A549 (cell line): ENCODE measurements at regions not wholly inside any gene's neighbourhood (a gene's known extent, or its start where the extent isn't known, plus 50 kb on each side); places are given as distances from the start of the nearest gene placed in this dataset.

Source experiments
- ATAC-seq, 2 experiments: fragments of 200-7000 bp in 1 of 2; fragments of >200 bp in 1 of 2; cut with Nextera tagmentation in 1 of 2; cut with Tn5 transposase in 1 of 2; 3 replicates each; pipeline versions ENCODE4 v1.8.0 to v1.9.1; 2018 to 2020; ENCODE audit warnings: mild to moderate bottlenecking in 1 of 2, moderate library complexity in 1 of 2
- CTCF ChIA-PET: fragments of 300-600 bp; sonication (Branson Sonifier 250); formaldehyde crosslinking; extraction: SDS; loops from one replicate; lab custom pipeline; 2021; ENCODE audit warnings: antibody characterized with exemption, inconsistent platforms; lab: Yijun Ruan, JAX
- POLR2A ChIA-PET: fragments of 350-600 bp; formaldehyde crosslinking; extraction: SDS; loops from one replicate; lab custom pipeline; 2021; ENCODE audit warnings: antibody characterized with exemption, inconsistent platforms; lab: Yijun Ruan, JAX
- DNase-seq, 2 experiments: peaks; one replicate each; pipeline versions ENCODE4 v3.0.0 to v3.0.0-alpha.2; 2011 to 2016; ENCODE audit warnings: low read depth in 1 of 2, low spot score in 1 of 2
- FAIRE-seq: peaks from 2 replicates; lab custom pipeline; 2011; peaks lifted over from hg19 to GRCh38; lab: Jason Lieb, UNC
- H3K27ac ChIP-seq, 2 experiments: fragments of >200 bp; sonication (Bioruptor Twin); formaldehyde crosslinking; 3 replicates each; pipeline ENCODE4 v1.5.1; 2016 to 2017
- H3K4me1 ChIP-seq: fragments of >200 bp; sonication (Bioruptor Twin); formaldehyde crosslinking; 3 replicates; pipeline ENCODE4 v1.6.1; 2016
- H3K4me2 ChIP-seq: fragments of >200 bp; sonication (Bioruptor Twin); formaldehyde crosslinking; 3 replicates; pipeline ENCODE4 v1.6.1; 2016
- H3K4me3 ChIP-seq: fragments of >200 bp; sonication (Bioruptor Twin); formaldehyde crosslinking; 3 replicates; pipeline ENCODE4 v1.5.1; 2016
- H3K9me3 ChIP-seq: fragments of >200 bp; sonication (Bioruptor Twin); formaldehyde crosslinking; 3 replicates; pipeline ENCODE4 v1.6.1; 2016
- CHD2 ChIP-seq: fragments of 150-350 bp; IDR thresholded peaks from 2 replicates; pipeline ENCODE4 v1.6.1; 2014; ENCODE audit warnings: low read length; ENCODE audit not compliant: partially characterized antibody
- CHD4 ChIP-seq: fragments of 200-600 bp; sonication (generic); IDR thresholded peaks from 2 replicates; pipeline ENCODE4 v1.6.1; 2016; ENCODE audit warnings: antibody characterized with exemption, mild to moderate bottlenecking, borderline replicate concordance
- PBX3 ChIP-seq: IDR thresholded peaks from 2 replicates; pipeline ENCODE4 v1.6.1; 2012
- POLR2AphosphoS2 ChIP-seq: conservative IDR thresholded peaks from 2 replicates; pipeline ENCODE4 v1.6.1; 2012; ENCODE audit warnings: low read length, improper control_type of control experiment, inconsistent platforms
- RAD21 ChIP-seq, 2 experiments: fragments of >200 bp in 1 of 2; sonication (Bioruptor Twin) in 1 of 2; formaldehyde crosslinking in 1 of 2; IDR thresholded peaks in 1 of 2; conservative IDR thresholded peaks in 1 of 2; 2 replicates in 1 of 2; 3 replicates in 1 of 2; pipeline ENCODE4 v1.6.1; 2012 to 2018; ENCODE audit warnings: inconsistent platforms in 1 of 2
- RCOR1 ChIP-seq: fragments of 150-350 bp; IDR thresholded peaks from 2 replicates; pipeline ENCODE4 v1.6.1; 2014; ENCODE audit warnings: antibody characterized with exemption, low read length, low read depth
- RFX5 ChIP-seq: fragments of 450-650 bp; IDR thresholded peaks from 2 replicates; pipeline ENCODE4 v1.7.1; 2014; ENCODE audit warnings: antibody characterized with exemption, mild to moderate bottlenecking, moderate library complexity
- RNF2 ChIP-seq: fragments of 200-600 bp; sonication (generic); IDR thresholded peaks from 2 replicates; pipeline ENCODE4 v1.6.1; 2016; ENCODE audit warnings: low read depth, mild to moderate bottlenecking, antibody characterized with exemption, moderate library complexity, borderline replicate concordance
- SMC3 ChIP-seq: fragments of >200 bp; sonication (Bioruptor Twin); formaldehyde crosslinking; IDR thresholded peaks from 3 replicates; pipeline ENCODE4 v1.6.1; 2018; ENCODE audit warnings: inconsistent platforms
- TFCP2L1 ChIP-seq: fragments of 250-450 bp; sonication (Bioruptor Pico); IDR thresholded peaks from 2 replicates; pipeline ENCODE4 v1.5.0; 2021; ENCODE audit warnings: mild to moderate bottlenecking
- WGBS: methylation state at CpG from one replicate; pipeline ENCODE4 v1.1.6; 2017; ENCODE audit errors: missing lambda C conversion rate; 5-methylcytosine and 5-hydroxymethylcytosine counted together
- TF ChIP-seq, protein P1 (sequence below): fragments of 200-600 bp; sonication (generic); IDR thresholded peaks from 2 replicates; pipeline ENCODE4 v1.6.1; 2016; ENCODE audit warnings: antibody characterized with exemption, mild to moderate bottlenecking, moderate library complexity

DNA sequence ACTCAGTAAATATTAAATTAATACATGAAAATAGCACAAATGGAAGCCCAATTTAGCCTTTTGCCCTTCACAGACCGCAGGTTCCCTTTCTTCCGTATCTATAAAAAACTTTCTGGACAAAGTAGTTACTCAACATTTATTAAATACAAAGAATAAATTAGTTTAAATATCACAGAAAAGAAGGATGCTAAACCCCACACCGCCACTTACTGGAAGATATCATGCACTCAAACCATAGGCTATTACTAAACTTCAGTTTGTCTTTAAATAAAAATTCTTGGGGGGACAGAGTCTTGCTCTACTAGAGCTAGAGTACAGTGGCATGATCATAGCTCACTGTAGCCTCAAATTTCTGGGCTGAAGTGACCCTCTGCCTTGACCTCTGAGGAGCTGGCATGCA is 120.7 kb upstream of the FHL2 start:
- ChIA-PET CTCF (interaction anchor here (0.8 to 13.0 kb wide), 15 partner anchors 10 to 180 kb away, joined by 3 to 146 read pairs (median 4); no protein-coding TSS in a partner anchor), POLR2A (no interaction called here)
- H3K4me2 ChIP-seq = no peak overlapping the region
- peaks cover 10% of the 10 kb centered on the region; the same call in 2 of the 3 replicates for H3K4me1 ChIP-seq
- no peaks in the 10 kb centered on the region for H3K9me3 ChIP-seq
- ATAC-seq (no peak), DNase-seq (no peak), FAIRE-seq (no peak)
- peak overlapping the region; percentile 12 to 55; a peak in 4 of 6 replicates for H3K27ac ChIP-seq
- H3K4me3 ChIP-seq = no peak overlapping the region
- 72% methylated on average over 3 of the region's 3 CpGs for WGBS
- TF ChIP-seq RFX5 (no peak), PBX3 (no peak), CHD4 (no peak), CHD2 (no peak), POLR2AphosphoS2 (no peak)

- CTCF ChIA-PET = interaction anchor here (0.8 to 13.0 kb wide), 15 partner anchors 10 to 179 kb away, joined by 3 to 146 read pairs (median 4); no protein-coding TSS in a partner anchor
- no peak overlapping the region for H3K4me3 ChIP-seq
- ATAC-seq (peak in 1 of 2 experiments; percentile 78; a peak in 3 of 6 replicates), FAIRE-seq (no peak), DNase-seq (peak in 1 of 2 experiments; percentile 37)
- TF ChIP-seq TFCP2L1 (CRISPR knock-in tag) = no peak
- peak; percentile 37; the same call in 1 of the 3 replicates for TF ChIP-seq SMC3
- peak; percentile 39 to 46; a peak in 4 of 5 replicates for TF ChIP-seq RAD21 (conservative IDR thresholded peaks at IDR 0.05 in 1 of 2, IDR thresholded peaks at IDR 0.05 in 1 of 2)
- no peak for TF ChIP-seq RCOR1
- no peak for TF ChIP-seq RNF2
- POLR2A ChIA-PET = no interaction called here
- H3K27ac ChIP-seq = peak overlapping the region; percentile 2 to 21; a peak in 4 of 6 replicates
- H3K4me1 ChIP-seq = peaks cover 10% of the 10 kb centered on the region; the same call in 2 of the 3 replicates
- 82% methylated on average over 5 of the region's 6 CpGs for WGBS
- H3K4me2 ChIP-seq = no peak overlapping the region
- H3K9me3 ChIP-seq = no peaks in the 10 kb centered on the region
Measured at GRCh38 chr2:105518897-105519296, 120.0 kb upstream of the FHL2 start.

- FAIRE-seq = no peak
Measured at GRCh38 chr2:105517814-105518705, 119.2 kb upstream of the FHL2 start.

More at GRCh38 chr2:105517814-105518705, 119.2 kb upstream of the FHL2 start:
- POLR2A ChIA-PET = no interaction called here
- H3K27ac ChIP-seq = peak overlapping the region; percentile 2 to 21; a peak in 4 of 6 replicates
- CTCF ChIA-PET = interaction anchor here (0.7 to 13.0 kb wide), 9 partner anchors 62 to 179 kb away, joined by 3 to 146 read pairs (median 6); no protein-coding TSS in a partner anchor
- TF ChIP-seq, protein P1, sequence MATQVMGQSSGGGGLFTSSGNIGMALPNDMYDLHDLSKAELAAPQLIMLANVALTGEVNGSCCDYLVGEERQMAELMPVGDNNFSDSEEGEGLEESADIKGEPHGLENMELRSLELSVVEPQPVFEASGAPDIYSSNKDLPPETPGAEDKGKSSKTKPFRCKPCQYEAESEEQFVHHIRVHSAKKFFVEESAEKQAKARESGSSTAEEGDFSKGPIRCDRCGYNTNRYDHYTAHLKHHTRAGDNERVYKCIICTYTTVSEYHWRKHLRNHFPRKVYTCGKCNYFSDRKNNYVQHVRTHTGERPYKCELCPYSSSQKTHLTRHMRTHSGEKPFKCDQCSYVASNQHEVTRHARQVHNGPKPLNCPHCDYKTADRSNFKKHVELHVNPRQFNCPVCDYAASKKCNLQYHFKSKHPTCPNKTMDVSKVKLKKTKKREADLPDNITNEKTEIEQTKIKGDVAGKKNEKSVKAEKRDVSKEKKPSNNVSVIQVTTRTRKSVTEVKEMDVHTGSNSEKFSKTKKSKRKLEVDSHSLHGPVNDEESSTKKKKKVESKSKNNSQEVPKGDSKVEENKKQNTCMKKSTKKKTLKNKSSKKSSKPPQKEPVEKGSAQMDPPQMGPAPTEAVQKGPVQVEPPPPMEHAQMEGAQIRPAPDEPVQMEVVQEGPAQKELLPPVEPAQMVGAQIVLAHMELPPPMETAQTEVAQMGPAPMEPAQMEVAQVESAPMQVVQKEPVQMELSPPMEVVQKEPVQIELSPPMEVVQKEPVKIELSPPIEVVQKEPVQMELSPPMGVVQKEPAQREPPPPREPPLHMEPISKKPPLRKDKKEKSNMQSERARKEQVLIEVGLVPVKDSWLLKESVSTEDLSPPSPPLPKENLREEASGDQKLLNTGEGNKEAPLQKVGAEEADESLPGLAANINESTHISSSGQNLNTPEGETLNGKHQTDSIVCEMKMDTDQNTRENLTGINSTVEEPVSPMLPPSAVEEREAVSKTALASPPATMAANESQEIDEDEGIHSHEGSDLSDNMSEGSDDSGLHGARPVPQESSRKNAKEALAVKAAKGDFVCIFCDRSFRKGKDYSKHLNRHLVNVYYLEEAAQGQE = no peak
- TF ChIP-seq, all 56 proteins: peak for 0
- Histone ChIP-seq H3K4me2 (no peak overlapping the region), H3K4me1 (peaks cover 10% of the 10 kb centered on the region; the same call in 2 of the 3 replicates), H3K4me3 (no peak overlapping the region), H3K9me3 (no peaks in the 10 kb centered on the region)
- DNase-seq = no peak
- no peak for ATAC-seq
- 83% methylated on average over 4 of the region's 8 CpGs for WGBS
